ENCODE measurements at regions not wholly inside any gene's neighbourhood (a gene's known extent, or its start where the extent isn't known, plus 50 kb on each side); places are given as distances from the start of the nearest gene placed in this dataset.

DNA sequence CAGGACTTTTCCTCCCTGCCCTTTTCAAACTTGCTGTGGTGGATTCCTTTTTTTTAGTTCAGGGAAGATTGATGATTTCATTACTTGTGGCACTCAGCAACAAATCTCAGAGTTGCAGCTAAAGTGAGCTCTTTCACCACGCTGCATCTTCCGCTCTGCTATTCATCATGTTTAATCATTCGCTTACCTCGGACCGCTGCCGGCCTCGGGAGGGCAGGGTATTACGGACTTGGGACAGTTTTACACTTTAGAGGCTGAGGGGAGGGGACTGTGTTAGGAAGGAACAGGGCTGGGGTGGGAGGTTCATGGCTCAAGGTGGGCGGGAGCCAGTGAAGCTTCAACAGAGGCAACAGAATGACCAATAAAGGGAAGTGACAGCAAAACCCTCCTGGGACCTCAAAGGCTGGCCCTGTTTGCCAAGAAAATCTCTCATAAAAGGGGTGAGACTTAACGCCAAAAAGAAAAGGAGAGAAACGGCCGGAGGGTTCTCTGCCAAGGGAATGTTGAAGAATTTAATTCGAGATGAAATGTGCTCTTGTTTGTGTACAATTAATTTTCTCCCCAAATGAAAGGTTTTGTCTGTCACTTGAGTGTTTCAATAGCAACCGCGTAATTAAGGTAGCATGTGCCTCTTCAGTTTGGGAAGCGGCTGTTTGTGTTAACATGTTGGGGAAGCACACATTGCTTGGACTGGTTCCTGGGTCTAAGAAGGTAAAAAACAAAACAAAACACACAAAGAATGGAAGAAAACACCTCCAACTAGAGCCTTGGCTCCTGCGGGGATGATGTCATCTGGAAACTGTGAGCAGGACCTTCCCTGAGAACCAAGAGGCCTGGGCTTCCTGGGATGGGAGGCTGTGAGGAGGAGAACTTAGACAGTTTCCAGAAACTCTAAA lies 72.5 kb upstream of the SULF2 start:
- intact Hi-C loops (cut with DNase I): no loop called here
- 23% methylated on average over 17 of the region's 17 CpGs for WGBS

DNA sequence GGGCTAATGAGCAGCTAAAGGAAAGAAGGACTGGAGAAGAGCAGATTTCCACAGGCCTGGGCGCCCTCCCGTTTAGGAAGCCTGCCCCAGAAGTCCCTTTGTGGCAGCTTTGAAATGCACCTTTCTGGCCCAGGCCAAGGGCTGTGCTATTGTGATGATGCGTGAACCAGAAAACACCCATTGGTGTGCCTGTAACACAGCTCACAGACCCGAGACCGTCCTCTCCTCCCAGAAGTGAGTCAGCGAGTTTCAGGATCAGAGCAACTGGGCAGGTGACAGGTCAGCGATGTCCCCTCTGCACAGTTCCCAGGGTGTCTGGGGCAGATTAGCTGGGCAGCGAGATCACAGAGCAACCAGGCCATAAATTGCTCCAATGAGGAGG lies 71.9 kb upstream of the SULF2 start:
- intact Hi-C loops (cut with DNase I): no loop called here

More for the DNA sequence above, 72.5 kb upstream of the SULF2 start:
- H3K27me3 ChIP-seq: no peaks in the 10 kb centered on the region
- peaks cover 8 to 26% (median 21%) of the 10 kb centered on the region in 4 donors for H3K4me1 ChIP-seq
- H3K9me3 ChIP-seq: peaks cover 0 to 7% (median under 1%) of the 10 kb centered on the region in 4 donors
- no peak for DNase-seq (ENCODE audit: extremely low spot score)
- peak overlapping the region in 2 of 4 donors; percentile 12 to 26 for H3K4me3 ChIP-seq
- H3K36me3 ChIP-seq: no peaks in the 10 kb centered on the region
- TF ChIP-seq POLR2AphosphoS5 (IDR thresholded peaks at IDR 0.05) (peak; percentile 24 to 26), POLR2A (IDR thresholded peaks at IDR 0.05; ENCODE audit: low read depth) (no peak)
- H3K27ac ChIP-seq (replicated peaks in 1 of 4): peak overlapping the region; percentile 77 to 80 (median 79)

DNA sequence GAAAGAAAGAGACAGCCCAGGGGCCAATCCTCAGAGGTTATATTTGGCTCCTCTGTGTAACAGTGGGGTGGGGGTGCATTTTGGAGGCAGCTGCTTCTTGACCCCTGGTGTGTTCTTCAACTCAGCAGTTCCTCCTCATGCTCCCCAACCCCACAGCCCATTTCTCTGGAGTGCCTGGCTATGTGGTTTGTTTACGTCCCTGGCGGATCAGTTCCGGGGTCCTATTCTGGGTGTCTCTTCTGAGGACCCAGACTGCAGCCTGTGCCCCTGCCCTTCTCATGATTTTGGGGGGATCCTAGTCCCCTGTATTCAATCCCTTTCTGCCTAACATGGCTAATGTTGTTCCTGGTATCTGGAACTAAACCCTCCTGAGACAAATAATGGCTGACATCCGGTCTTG lies 70.5 kb upstream of the SULF2 start:
- Histone ChIP-seq H3K27me3 (no peaks in the 10 kb centered on the region), H3K27ac (replicated peaks in 1 of 4) (no peak overlapping the region), H3K4me3 (no peak overlapping the region), H3K36me3 (no peaks in the 10 kb centered on the region), H3K4me1 (peaks cover 8 to 26% (median 21%) of the 10 kb centered on the region in 4 donors), H3K9me3 (peaks cover 0 to 7% (median 0%) of the 10 kb centered on the region in 4 donors)
- no peak for DNase-seq (ENCODE audit: extremely low spot score)
- intact Hi-C loops (cut with DNase I): no loop called here
- 94% methylated on average over 4 of the region's 4 CpGs for WGBS
- TF ChIP-seq EP300 (IDR thresholded peaks at IDR 0.05) (no peak), POLR2AphosphoS5 (IDR thresholded peaks at IDR 0.05) (no peak), POLR2A (IDR thresholded peaks at IDR 0.05; ENCODE audit: low read depth) (no peak)
- TF ChIP-seq, protein P1, sequence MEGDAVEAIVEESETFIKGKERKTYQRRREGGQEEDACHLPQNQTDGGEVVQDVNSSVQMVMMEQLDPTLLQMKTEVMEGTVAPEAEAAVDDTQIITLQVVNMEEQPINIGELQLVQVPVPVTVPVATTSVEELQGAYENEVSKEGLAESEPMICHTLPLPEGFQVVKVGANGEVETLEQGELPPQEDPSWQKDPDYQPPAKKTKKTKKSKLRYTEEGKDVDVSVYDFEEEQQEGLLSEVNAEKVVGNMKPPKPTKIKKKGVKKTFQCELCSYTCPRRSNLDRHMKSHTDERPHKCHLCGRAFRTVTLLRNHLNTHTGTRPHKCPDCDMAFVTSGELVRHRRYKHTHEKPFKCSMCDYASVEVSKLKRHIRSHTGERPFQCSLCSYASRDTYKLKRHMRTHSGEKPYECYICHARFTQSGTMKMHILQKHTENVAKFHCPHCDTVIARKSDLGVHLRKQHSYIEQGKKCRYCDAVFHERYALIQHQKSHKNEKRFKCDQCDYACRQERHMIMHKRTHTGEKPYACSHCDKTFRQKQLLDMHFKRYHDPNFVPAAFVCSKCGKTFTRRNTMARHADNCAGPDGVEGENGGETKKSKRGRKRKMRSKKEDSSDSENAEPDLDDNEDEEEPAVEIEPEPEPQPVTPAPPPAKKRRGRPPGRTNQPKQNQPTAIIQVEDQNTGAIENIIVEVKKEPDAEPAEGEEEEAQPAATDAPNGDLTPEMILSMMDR (IDR thresholded peaks at IDR 0.05): no peak

More for the DNA sequence above, 71.9 kb upstream of the SULF2 start:
- Histone ChIP-seq H3K9me3 (peaks cover 0 to 7% (median 0%) of the 10 kb centered on the region in 4 donors), H3K4me1 (peaks cover 8 to 26% (median 21%) of the 10 kb centered on the region in 4 donors), H3K27ac (replicated peaks in 1 of 4) (peak overlapping the region; percentile 77 to 80 (median 79)), H3K4me3 (peak overlapping the region in 1 of 4 donors; percentile 26), H3K27me3 (no peaks in the 10 kb centered on the region), H3K36me3 (no peaks in the 10 kb centered on the region)
- TF ChIP-seq, protein P1 (IDR thresholded peaks at IDR 0.05): no peak
- no peak for TF ChIP-seq POLR2A (IDR thresholded peaks at IDR 0.05; ENCODE audit: low read depth)
- TF ChIP-seq POLR2AphosphoS5 (IDR thresholded peaks at IDR 0.05): no peak
- no peak for TF ChIP-seq EP300 (IDR thresholded peaks at IDR 0.05)
- no peak for DNase-seq (ENCODE audit: extremely low spot score)
- 46% methylated on average over 7 of the region's 8 CpGs for WGBS

DNA sequence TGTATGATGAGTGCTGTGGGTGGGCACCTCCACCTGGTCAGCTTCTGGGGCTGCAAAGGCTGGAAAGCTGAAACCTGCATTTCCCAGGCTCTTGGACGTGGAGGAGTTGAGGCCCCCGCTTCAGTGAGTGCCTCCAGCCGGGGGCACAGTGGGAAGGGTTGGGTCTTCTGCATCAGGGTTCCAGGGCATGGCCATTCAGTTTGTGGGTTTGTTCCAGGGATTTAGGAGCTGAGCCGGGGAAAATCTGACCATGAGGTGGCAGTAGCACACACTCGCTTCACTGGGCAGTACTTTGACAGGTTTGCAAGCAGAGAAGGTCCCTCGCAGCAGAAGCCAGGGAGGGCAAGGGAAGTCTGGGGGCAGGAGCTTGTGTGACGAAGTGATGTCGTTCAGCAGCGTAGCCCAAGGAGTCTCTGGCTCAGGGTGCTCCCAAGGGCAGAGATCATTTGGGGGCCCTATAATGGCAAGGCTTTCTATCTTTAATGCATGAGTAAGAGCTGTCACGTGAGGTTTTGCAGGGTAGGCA lies 69.5 kb upstream of the SULF2 start:
- Histone ChIP-seq H3K36me3 (no peaks in the 10 kb centered on the region), H3K27me3 (no peaks in the 10 kb centered on the region), H3K27ac (replicated peaks in 1 of 4) (no peak overlapping the region), H3K4me3 (no peak overlapping the region), H3K4me1 (peaks cover 8 to 26% (median 21%) of the 10 kb centered on the region in 4 donors), H3K9me3 (peaks cover 0 to 7% (median 0%) of the 10 kb centered on the region in 4 donors)
- intact Hi-C loops (cut with DNase I): no loop called here
- 84% methylated on average over 9 of the region's 10 CpGs for WGBS
- TF ChIP-seq POLR2AphosphoS5 (IDR thresholded peaks at IDR 0.05) (no peak), EP300 (IDR thresholded peaks at IDR 0.05) (no peak), POLR2A (IDR thresholded peaks at IDR 0.05; ENCODE audit: low read depth) (no peak)
- TF ChIP-seq, protein P1 (IDR thresholded peaks at IDR 0.05): peak in 1 of 3 experiments; percentile 24
- no peak for DNase-seq (ENCODE audit: extremely low spot score)

DNA sequence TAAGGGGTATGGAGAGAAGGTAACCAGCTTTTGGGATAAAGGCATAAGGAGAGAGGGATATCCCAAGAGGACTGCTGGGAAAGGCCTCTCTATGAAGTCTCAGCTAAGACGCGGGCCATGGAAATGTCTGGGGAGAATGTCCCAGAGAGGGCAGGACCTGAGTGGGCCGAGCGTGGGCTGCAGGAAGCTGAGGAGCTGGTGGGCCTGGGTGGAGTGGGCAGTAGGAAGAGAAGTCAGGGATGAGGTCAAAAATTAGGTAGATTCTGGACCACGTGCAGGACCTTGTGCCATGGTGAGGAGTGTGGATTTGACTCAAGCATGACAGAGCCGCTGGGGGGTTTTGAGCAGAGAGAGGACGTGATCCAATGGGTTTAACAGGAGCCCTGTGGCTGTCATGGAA lies 66.5 kb upstream of the SULF2 start:
- Histone ChIP-seq H3K27me3 (no peaks in the 10 kb centered on the region), H3K36me3 (no peaks in the 10 kb centered on the region), H3K4me3 (no peak overlapping the region), H3K27ac (replicated peaks in 1 of 4) (no peak overlapping the region), H3K9me3 (peaks cover 0 to 7% (median 0%) of the 10 kb centered on the region in 4 donors), H3K4me1 (peaks cover 0 to 11% (median 3%) of the 10 kb centered on the region in 4 donors)
- intact Hi-C loops (cut with DNase I): no loop called here
- TF ChIP-seq EP300 (IDR thresholded peaks at IDR 0.05): no peak
- no peak for TF ChIP-seq POLR2AphosphoS5 (IDR thresholded peaks at IDR 0.05)
- TF ChIP-seq, protein P1 (IDR thresholded peaks at IDR 0.05): no peak
- no peak for TF ChIP-seq POLR2A (IDR thresholded peaks at IDR 0.05; ENCODE audit: low read depth)
- DNase-seq (ENCODE audit: extremely low spot score): no peak
- WGBS: 91% methylated on average over 7 of the region's 7 CpGs
